BE2C (cell line): ENCODE measurements at regions not wholly inside any gene's neighbourhood (a gene's known extent, or its start where the extent isn't known, plus 50 kb on each side); places are given as distances from the start of the nearest gene placed in this dataset.
"Not testable (repeated sequence)": the region's sequence is repeated elsewhere in the genome, so short reads cannot be mapped to it uniquely, and the experiment has no call there.

Experiments used
- DNase-seq: peaks from one replicate; pipeline ENCODE4 v3.0.0-alpha.2; 2020
- H3K27me3 ChIP-seq: fragments of 250-450 bp; sonication (Bioruptor Pico); 2 replicates; pipeline ENCODE4 v1.5.1; 2020; ENCODE audit warnings: mild to moderate bottlenecking
- H3K36me3 ChIP-seq: fragments of 250-450 bp; sonication (Bioruptor Pico); 2 replicates; pipeline ENCODE4 v1.5.1; 2020; ENCODE audit warnings: mild to moderate bottlenecking
- H3K4me1 ChIP-seq: fragments of 250-450 bp; sonication (Bioruptor Pico); 2 replicates; pipeline ENCODE4 v1.5.1; 2020
- H3K4me3 ChIP-seq: 2 replicates; pipeline ENCODE4 v1.5.1; 2011; ENCODE audit warnings: low read depth, low read length
- H3K9me3 ChIP-seq: fragments of 250-450 bp; sonication (Bioruptor Pico); 2 replicates; pipeline ENCODE4 v1.5.1; 2020
- CTCF ChIP-seq: IDR thresholded peaks from 2 replicates; pipeline ENCODE4 v1.5.1; 2012; ENCODE audit warnings: mild to moderate bottlenecking, low read depth, low read length

DNA sequence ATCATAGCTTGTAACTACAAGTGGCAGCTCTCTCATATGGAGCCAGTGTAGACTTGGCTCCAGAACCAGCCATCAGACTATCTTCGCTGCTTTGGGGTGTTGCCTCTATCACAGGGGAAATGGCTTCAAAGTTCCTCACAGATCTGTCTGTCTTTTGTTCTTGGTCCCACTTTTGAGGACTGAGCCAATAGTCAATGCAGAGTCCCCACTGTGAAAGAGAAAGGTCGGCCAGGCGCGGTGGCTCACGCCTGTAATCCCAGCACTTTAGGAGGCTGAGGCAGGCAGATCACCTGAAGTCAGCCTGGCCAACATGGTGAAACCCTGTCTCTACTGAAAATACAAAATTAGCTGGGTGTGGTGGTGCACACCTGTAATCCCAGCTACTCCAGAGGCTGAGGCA lies 86.9 kb upstream of the FZD7 start:
- not testable (repeated sequence) for H3K36me3 ChIP-seq, H3K4me1 ChIP-seq, H3K27me3 ChIP-seq, H3K4me3 ChIP-seq, DNase-seq, H3K9me3 ChIP-seq

GRCh38 chr2:201947287-201947686 lies 86.4 kb upstream of the FZD7 start:
- DNase-seq: no peak
- no peaks in the 10 kb centered on the region for H3K9me3 ChIP-seq
- H3K4me1 ChIP-seq: peaks cover 10% of the 10 kb centered on the region
- H3K36me3 ChIP-seq: no peaks in the 10 kb centered on the region
- H3K27me3 ChIP-seq: no peaks in the 10 kb centered on the region; the same call in 1 of the 2 replicates
- H3K4me3 ChIP-seq: no peak overlapping the region
- TF ChIP-seq CTCF: no peak

- H3K4me3 ChIP-seq: peak overlapping the region; percentile 30
- TF ChIP-seq CTCF: no peak
- peaks cover 10% of the 10 kb centered on the region for H3K4me1 ChIP-seq
- DNase-seq: peak; percentile 34
- no peaks in the 10 kb centered on the region for H3K36me3 ChIP-seq
- no peaks in the 10 kb centered on the region for H3K9me3 ChIP-seq
- no peaks in the 10 kb centered on the region; the same call in 1 of the 2 replicates for H3K27me3 ChIP-seq
Observed at GRCh38 chr2:201949181-201949926, 84.3 kb upstream of the FZD7 start.

- TF ChIP-seq CTCF: no peak
- Histone ChIP-seq H3K4me1 (peaks cover 10% of the 10 kb centered on the region), H3K9me3 (no peaks in the 10 kb centered on the region), H3K4me3 (peak overlapping the region; percentile 30), H3K27me3 (no peaks in the 10 kb centered on the region; the same call in 1 of the 2 replicates), H3K36me3 (no peaks in the 10 kb centered on the region)
- no peak for DNase-seq
Observed at GRCh38 chr2:201949927-201950246, 83.8 kb upstream of the FZD7 start.

DNA sequence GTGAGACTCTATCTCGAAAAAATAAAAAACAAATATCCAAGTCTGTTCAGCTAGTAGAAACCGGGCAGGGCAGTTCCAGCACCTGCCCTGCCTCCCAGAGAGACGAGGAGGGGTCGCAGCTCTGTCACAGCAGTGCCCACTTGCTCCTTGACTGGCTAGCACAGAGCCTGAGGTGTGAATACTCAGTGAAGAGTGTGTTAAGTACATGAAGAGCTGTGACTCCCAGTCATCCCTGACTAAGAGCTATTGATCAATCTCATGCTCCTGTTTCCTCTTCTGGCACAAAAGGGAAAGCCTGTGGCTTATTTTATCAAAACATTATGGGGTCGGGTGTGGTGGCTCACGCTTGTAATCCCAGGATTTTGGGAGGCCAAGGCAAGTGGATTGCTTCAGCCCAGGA lies 83.0 kb upstream of the FZD7 start:
- Histone ChIP-seq H3K9me3 (no peaks in the 10 kb centered on the region), H3K27me3 (no peaks in the 10 kb centered on the region; the same call in 1 of the 2 replicates), H3K36me3 (no peaks in the 10 kb centered on the region), H3K4me3 (no peak overlapping the region), H3K4me1 (peaks cover 10% of the 10 kb centered on the region)
- no peak for DNase-seq
- no peak for TF ChIP-seq CTCF

GRCh38 chr2:201952187-201952586 lies 81.5 kb upstream of the FZD7 start:
- no peak for DNase-seq
- no peak for TF ChIP-seq CTCF

More at GRCh38 chr2:201952187-201952586, 81.5 kb upstream of the FZD7 start:
- no peaks in the 10 kb centered on the region; the same call in 1 of the 2 replicates for H3K27me3 ChIP-seq
- H3K4me3 ChIP-seq: no peak overlapping the region
- H3K4me1 ChIP-seq: peaks cover 10% of the 10 kb centered on the region
- H3K36me3 ChIP-seq: no peaks in the 10 kb centered on the region
- H3K9me3 ChIP-seq: no peaks in the 10 kb centered on the region
